Prostate gland (tissue), 2 donors: ENCODE measurements at regions not wholly inside any gene's neighbourhood (a gene's known extent, or its start where the extent isn't known, plus 50 kb on each side); places are given as distances from the start of the nearest gene placed in this dataset.

ENCODE experiments used
- DNase-seq: peaks from one replicate; pipeline ENCODE4 v3.0.0-alpha.2; 2019; ENCODE audit warnings: low spot score
- H3K27ac ChIP-seq, 2 donors: fragments of 200-600 bp; sonication (generic); 2 replicates each; pipeline ENCODE4 v1.5.1; 2017 to 2019
- H3K27me3 ChIP-seq: fragments of 200-600 bp; sonication (generic); replicated peaks from 2 replicates; pipeline ENCODE4 v1.5.1; 2019; ENCODE audit not compliant: insufficient read depth
- H3K36me3 ChIP-seq, 2 donors: fragments of 200-600 bp; sonication (generic); 1 replicate in 1 of 2; 2 replicates in 1 of 2; pipeline versions ENCODE4 v1.5.1 to v1.8.1; 2017 to 2019
- H3K4me1 ChIP-seq: fragments of 200-600 bp; sonication (generic); replicated peaks from 2 replicates; pipeline ENCODE4 v1.5.1; 2019
- H3K4me3 ChIP-seq, 2 donors: fragments of 200-600 bp; sonication (generic); 2 replicates each; pipeline ENCODE4 v1.5.1; 2017 to 2019
- H3K9me3 ChIP-seq: fragments of 200-600 bp; sonication (generic); 2 replicates; pipeline ENCODE4 v1.5.1; 2017
- CTCF ChIP-seq, 4 experiments: fragments of 200-600 bp in 2 of 4; fragments of 450-650 bp in 2 of 4; sonication (generic) in 2 of 4; IDR thresholded peaks; 1 replicate in 3 of 4; 2 replicates in 1 of 4; pipeline ENCODE4 v1.5.1; 2016 to 2019; ENCODE audit warnings: antibody characterized with exemption in 4 of 4, mild to moderate bottlenecking in 2 of 4, moderate library complexity in 2 of 4
- POLR2A ChIP-seq: fragments of 450-650 bp; IDR thresholded peaks from one replicate; pipeline ENCODE4 v1.6.1; 2016; ENCODE audit warnings: antibody characterized with exemption, mild to moderate bottlenecking
- POLR2AphosphoS5 ChIP-seq: sonication (generic); formaldehyde crosslinking; IDR thresholded peaks from one replicate; pipeline ENCODE4 v1.6.1; 2017; ENCODE audit warnings: antibody characterized with exemption
- WGBS: methylation state at CpG from one replicate; pipeline ENCODE4 v1.1.5; 2018; 5-methylcytosine and 5-hydroxymethylcytosine counted together
- intact Hi-C: fragments of 100-400 bp; cut with DNase I; formaldehyde crosslinking; loops from one replicate; pipeline ENCODE4 v1.14.2; 2022

- no peak overlapping the region for H3K27ac ChIP-seq
- WGBS, result 89% methylated on average over 2 of the region's 2 CpGs
- TF ChIP-seq POLR2AphosphoS5 (no peak), POLR2A (no peak), CTCF (IDR thresholded peaks at IDR 0.05) (no peak)
- DNase-seq, result no peak
- no peaks in the 10 kb centered on the region for H3K27me3 ChIP-seq
- H3K36me3 ChIP-seq, result no peaks in the 10 kb centered on the region
- H3K4me1 ChIP-seq, result no peaks in the 10 kb centered on the region
- peaks cover 3% of the 10 kb centered on the region for H3K9me3 ChIP-seq
- intact Hi-C loops, result no loop called here
- H3K4me3 ChIP-seq, result no peak overlapping the region
These were observed 515.0 kb downstream of the TMEM182 start for GRCh38 chr2:103276869-103277268.

- Histone ChIP-seq H3K9me3 (no peaks in the 10 kb centered on the region), H3K27me3 (no peaks in the 10 kb centered on the region), H3K4me1 (no peaks in the 10 kb centered on the region), H3K36me3 (no peaks in the 10 kb centered on the region), H3K27ac (no peak overlapping the region), H3K4me3 (no peak overlapping the region)
- TF ChIP-seq POLR2A (no peak), CTCF (IDR thresholded peaks at IDR 0.05) (no peak), POLR2AphosphoS5 (no peak)
- 74% methylated on average over 4 of the region's 4 CpGs for WGBS
- DNase-seq, result no peak
- intact Hi-C loops, result no loop called here
These were observed 522.9 kb downstream of the TMEM182 start for GRCh38 chr2:103284750-103285149.

GRCh38 chr2:103285354-103285753, 523.5 kb downstream of the TMEM182 start:
- Histone ChIP-seq H3K36me3 (no peaks in the 10 kb centered on the region), H3K27ac (no peak overlapping the region), H3K27me3 (no peaks in the 10 kb centered on the region), H3K4me3 (no peak overlapping the region), H3K9me3 (no peaks in the 10 kb centered on the region), H3K4me1 (no peaks in the 10 kb centered on the region)
- TF ChIP-seq POLR2AphosphoS5 (no peak), POLR2A (no peak), CTCF (IDR thresholded peaks at IDR 0.05) (no peak)
- DNase-seq, result no peak
- intact Hi-C loops, result no loop called here
- WGBS, result 60% methylated on average over 3 of the region's 3 CpGs

GRCh38 chr2:103287746-103288145, 525.9 kb downstream of the TMEM182 start:
- Histone ChIP-seq H3K27ac (no peak overlapping the region), H3K36me3 (no peaks in the 10 kb centered on the region), H3K4me3 (no peak overlapping the region), H3K27me3 (no peaks in the 10 kb centered on the region), H3K4me1 (no peaks in the 10 kb centered on the region), H3K9me3 (no peaks in the 10 kb centered on the region)
- intact Hi-C loops, result no loop called here
- WGBS, result 90% methylated on average over 4 of the region's 4 CpGs
- no peak for DNase-seq
- TF ChIP-seq POLR2A (no peak), CTCF (IDR thresholded peaks at IDR 0.05) (no peak), POLR2AphosphoS5 (no peak)

GRCh38 chr2:103288696-103289095, 526.9 kb downstream of the TMEM182 start:
- DNase-seq, result no peak
- WGBS, result 54% methylated on average over 5 of the region's 5 CpGs
- no peak overlapping the region for H3K4me3 ChIP-seq
- H3K27me3 ChIP-seq, result no peaks in the 10 kb centered on the region
- intact Hi-C loops, result no loop called here
- no peak for TF ChIP-seq POLR2A
- no peak for TF ChIP-seq POLR2AphosphoS5
- TF ChIP-seq CTCF (IDR thresholded peaks at IDR 0.05), result no peak
- H3K27ac ChIP-seq, result no peak overlapping the region
- H3K4me1 ChIP-seq, result no peaks in the 10 kb centered on the region
- H3K36me3 ChIP-seq, result no peaks in the 10 kb centered on the region
- no peaks in the 10 kb centered on the region for H3K9me3 ChIP-seq
